Effector CD4-positive, alpha-beta T cell (primary cell): ENCODE measurements at regions not wholly inside any gene's neighbourhood (a gene's known extent, or its start where the extent isn't known, plus 50 kb on each side); places are given as distances from the start of the nearest gene placed in this dataset.
"Not testable (repeated sequence)": the region's sequence is repeated elsewhere in the genome, so short reads cannot be mapped to it uniquely, and the experiment has no call there.

Source experiments
- DNase-seq: peaks from one replicate; pipeline ENCODE4 v3.0.0-alpha.2; 2020

GRCh38 chr2:111373060-111373459 is 252.3 kb downstream of the BCL2L11 start:
- DNase-seq, result not testable (repeated sequence)

- DNase-seq, result not testable (repeated sequence)
These were observed 253.3 kb downstream of the BCL2L11 start for GRCh38 chr2:111373989-111374388.

- DNase-seq, result not testable (repeated sequence)
These were observed 254.0 kb downstream of the BCL2L11 start for GRCh38 chr2:111374734-111375133.

GRCh38 chr2:111375320-111375883 is 254.7 kb downstream of the BCL2L11 start:
- DNase-seq, result not testable (repeated sequence)

GRCh38 chr2:111376272-111376970 is 255.7 kb downstream of the BCL2L11 start:
- DNase-seq, result not testable (repeated sequence)

GRCh38 chr2:111376971-111377352 is 256.2 kb downstream of the BCL2L11 start:
- not testable (repeated sequence) for DNase-seq

- DNase-seq, result not testable (repeated sequence)
These were observed 256.8 kb downstream of the BCL2L11 start for GRCh38 chr2:111377386-111377959.

- not testable (repeated sequence) for DNase-seq
These were observed 257.6 kb downstream of the BCL2L11 start for GRCh38 chr2:111378348-111378747.

- not testable (repeated sequence) for DNase-seq
These were observed 260.2 kb downstream of the BCL2L11 start for GRCh38 chr2:111380733-111381439.

GRCh38 chr2:111381530-111382306 is 261.0 kb downstream of the BCL2L11 start:
- DNase-seq, result not testable (repeated sequence)

- DNase-seq, result not testable (repeated sequence)
These were observed 261.8 kb downstream of the BCL2L11 start for GRCh38 chr2:111382507-111382906.

GRCh38 chr2:111383311-111383710 is 262.6 kb downstream of the BCL2L11 start:
- not testable (repeated sequence) for DNase-seq

- not testable (repeated sequence) for DNase-seq
These were observed 264.7 kb downstream of the BCL2L11 start for GRCh38 chr2:111385226-111385957.

- not testable (repeated sequence) for DNase-seq
These were observed 269.9 kb downstream of the BCL2L11 start for GRCh38 chr2:111390605-111391004.

GRCh38 chr2:111395350-111396128 is 274.8 kb downstream of the BCL2L11 start:
- DNase-seq, result not testable (repeated sequence)

GRCh38 chr2:111400598-111401253 is 280.0 kb downstream of the BCL2L11 start:
- not testable (repeated sequence) for DNase-seq

- not testable (repeated sequence) for DNase-seq
These were observed 280.8 kb downstream of the BCL2L11 start for GRCh38 chr2:111401270-111402140.

- DNase-seq, result not testable (repeated sequence)
These were observed 281.7 kb downstream of the BCL2L11 start for GRCh38 chr2:111402450-111402849.

- DNase-seq, result not testable (repeated sequence)
These were observed 282.6 kb downstream of the BCL2L11 start for GRCh38 chr2:111403287-111403686.
